ENCODE measurements at regions not wholly inside any gene's neighbourhood (a gene's known extent, or its start where the extent isn't known, plus 50 kb on each side); places are given as distances from the start of the nearest gene placed in this dataset.

DNA sequence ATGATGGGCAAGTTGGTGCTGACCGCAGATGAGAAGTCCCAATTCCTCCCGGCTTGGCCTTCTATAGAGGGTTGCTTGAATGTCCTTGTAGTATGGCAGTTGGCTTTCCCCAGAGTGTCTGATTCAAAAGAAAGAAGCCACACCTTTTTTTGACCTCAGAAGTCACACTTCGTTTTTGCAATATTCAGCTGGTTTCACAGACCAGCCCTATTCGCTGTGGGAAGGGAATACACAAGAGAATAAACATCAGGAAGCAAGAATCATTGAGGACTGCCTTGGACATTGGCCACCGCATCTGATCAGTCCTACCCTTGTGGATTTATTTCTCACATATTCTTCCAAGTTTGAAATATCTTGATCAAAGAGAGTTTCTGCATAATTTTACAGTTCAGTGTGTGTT, 228.6 kb upstream of the SUCLG2 start:
- DNase-seq (ENCODE audit: low read depth) = no peak
- no peak overlapping the region for H3K4me3 ChIP-seq (ENCODE audit: control insufficient read depth, low read depth, low read length)
- TF ChIP-seq CTCF (IDR thresholded peaks at IDR 0.05; ENCODE audit: control insufficient read depth, insufficient read depth, low read depth, low read length, missing control alignments) = no peak

GRCh38 chr3:67876261-67876660, 221.8 kb upstream of the SUCLG2 start:
- TF ChIP-seq CTCF (IDR thresholded peaks at IDR 0.05; ENCODE audit: control insufficient read depth, insufficient read depth, low read depth, low read length, missing control alignments) = no peak
- no peak overlapping the region for H3K4me3 ChIP-seq (ENCODE audit: control insufficient read depth, low read depth, low read length)
- no peak for DNase-seq (ENCODE audit: low read depth)

GRCh38 chr3:67875858-67876257, 221.4 kb upstream of the SUCLG2 start:
- DNase-seq (ENCODE audit: low read depth) = no peak
- TF ChIP-seq CTCF (IDR thresholded peaks at IDR 0.05; ENCODE audit: control insufficient read depth, insufficient read depth, low read depth, low read length, missing control alignments) = no peak
- H3K4me3 ChIP-seq (ENCODE audit: control insufficient read depth, low read depth, low read length) = no peak overlapping the region

DNA sequence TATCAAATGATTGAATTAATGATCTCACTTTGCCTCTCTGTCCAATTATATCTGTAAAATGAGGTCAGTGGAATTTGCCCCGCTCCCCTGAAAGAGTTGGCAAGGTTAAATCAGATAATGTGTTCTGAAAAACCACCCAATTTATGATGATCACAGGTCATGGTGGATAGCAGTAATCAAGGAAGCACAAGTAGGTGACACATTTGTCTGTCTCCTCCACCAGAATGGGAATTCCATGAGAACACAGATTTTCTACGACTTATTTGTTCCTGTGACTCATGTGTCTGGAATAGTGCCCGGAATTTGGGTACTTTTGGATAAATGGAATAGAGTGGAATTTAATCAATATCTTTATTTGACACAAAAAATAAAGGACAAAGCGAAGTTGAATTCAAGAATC, 220.9 kb upstream of the SUCLG2 start:
- no peak overlapping the region for H3K4me3 ChIP-seq (ENCODE audit: control insufficient read depth, low read depth, low read length)
- no peak for TF ChIP-seq CTCF (IDR thresholded peaks at IDR 0.05; ENCODE audit: control insufficient read depth, insufficient read depth, low read depth, low read length, missing control alignments)
- no peak for DNase-seq (ENCODE audit: low read depth)

- no peak for TF ChIP-seq CTCF (IDR thresholded peaks at IDR 0.05; ENCODE audit: control insufficient read depth, insufficient read depth, low read depth, low read length, missing control alignments)
- no peak overlapping the region for H3K4me3 ChIP-seq (ENCODE audit: control insufficient read depth, low read depth, low read length)
- no peak for DNase-seq (ENCODE audit: low read depth)
These were observed 216.1 kb upstream of the SUCLG2 start for GRCh38 chr3:67870477-67870876.

- no peak for TF ChIP-seq CTCF (IDR thresholded peaks at IDR 0.05; ENCODE audit: control insufficient read depth, insufficient read depth, low read depth, low read length, missing control alignments)
- H3K4me3 ChIP-seq (ENCODE audit: control insufficient read depth, low read depth, low read length) = no peak overlapping the region
- DNase-seq (ENCODE audit: low read depth) = no peak
These were observed 212.2 kb upstream of the SUCLG2 start for GRCh38 chr3:67866571-67866970.

- no peak for DNase-seq (ENCODE audit: low read depth)
- H3K4me3 ChIP-seq (ENCODE audit: control insufficient read depth, low read depth, low read length) = no peak overlapping the region
- TF ChIP-seq CTCF (IDR thresholded peaks at IDR 0.05; ENCODE audit: control insufficient read depth, insufficient read depth, low read depth, low read length, missing control alignments) = no peak
These were observed 210.3 kb upstream of the SUCLG2 start for GRCh38 chr3:67864587-67865183.

All from AG09309 (cell line).